ENCODE measurements at regions not wholly inside any gene's neighbourhood (a gene's known extent, or its start where the extent isn't known, plus 50 kb on each side); places are given as distances from the start of the nearest gene placed in this dataset.

DNA sequence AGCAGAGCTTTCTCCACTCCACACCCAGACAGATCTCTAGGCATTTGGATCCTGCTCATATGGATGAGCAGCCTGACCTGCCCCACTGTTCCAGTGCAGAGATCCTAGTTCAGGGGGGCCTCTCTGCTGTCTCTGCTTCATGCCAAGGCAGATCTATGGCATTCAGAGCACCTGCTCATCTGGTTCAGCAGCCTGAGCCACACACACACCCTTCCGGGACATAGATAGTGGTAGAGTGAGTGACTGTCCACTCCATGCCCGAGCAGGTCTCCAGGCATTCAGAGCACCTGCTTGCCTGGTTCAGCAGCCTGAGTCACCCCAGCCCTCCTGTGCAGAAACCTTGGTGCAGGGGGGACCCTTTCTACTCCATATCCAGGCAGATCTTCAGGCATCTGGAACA lies 54.3 kb upstream of the ZNF800 start:
- no peak for DNase-seq (ENCODE audit: low read depth in 2 of 2)
